ENCODE measurements at regions not wholly inside any gene's neighbourhood (a gene's known extent, or its start where the extent isn't known, plus 50 kb on each side); places are given as distances from the start of the nearest gene placed in this dataset.
"Not testable (repeated sequence)": the region's sequence is repeated elsewhere in the genome, so short reads cannot be mapped to it uniquely, and the experiment has no call there.

- no peak for DNase-seq
Measured at GRCh38 chr2:240191001-240191400, 50.5 kb upstream of the OTOS start.

GRCh38 chr2:240192661-240193060, 52.2 kb upstream of the OTOS start:
- DNase-seq = no peak

GRCh38 chr2:240194341-240194762, 53.9 kb upstream of the OTOS start:
- not testable (repeated sequence) for DNase-seq

DNA sequence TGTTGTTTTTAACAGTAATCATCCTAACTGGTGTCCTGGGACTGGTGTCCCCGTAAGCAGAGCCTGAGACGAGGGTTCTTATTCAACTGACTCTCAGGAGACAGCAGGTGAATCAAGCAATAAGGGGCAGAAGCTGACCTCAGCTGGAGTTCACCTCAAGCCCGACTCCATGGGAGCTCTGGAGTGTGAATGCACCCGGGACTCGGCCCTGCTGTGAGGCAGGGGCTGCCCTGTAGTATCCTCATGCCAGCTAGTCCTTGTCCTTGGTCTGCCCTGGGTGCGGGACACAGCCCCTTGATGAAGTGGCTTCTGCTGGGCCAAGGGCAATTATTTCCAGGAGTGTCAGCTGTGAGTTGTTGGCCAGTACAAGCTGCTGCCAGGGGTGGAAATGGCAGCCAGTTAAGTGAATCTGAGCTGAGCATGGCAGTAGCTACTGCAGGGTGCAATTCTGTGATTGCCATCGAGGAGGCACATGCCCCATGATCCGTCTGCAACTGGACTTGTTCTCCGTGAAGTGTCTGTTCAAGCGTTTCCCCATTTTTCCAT, 54.9 kb upstream of the OTOS start:
- no peak for DNase-seq

DNA sequence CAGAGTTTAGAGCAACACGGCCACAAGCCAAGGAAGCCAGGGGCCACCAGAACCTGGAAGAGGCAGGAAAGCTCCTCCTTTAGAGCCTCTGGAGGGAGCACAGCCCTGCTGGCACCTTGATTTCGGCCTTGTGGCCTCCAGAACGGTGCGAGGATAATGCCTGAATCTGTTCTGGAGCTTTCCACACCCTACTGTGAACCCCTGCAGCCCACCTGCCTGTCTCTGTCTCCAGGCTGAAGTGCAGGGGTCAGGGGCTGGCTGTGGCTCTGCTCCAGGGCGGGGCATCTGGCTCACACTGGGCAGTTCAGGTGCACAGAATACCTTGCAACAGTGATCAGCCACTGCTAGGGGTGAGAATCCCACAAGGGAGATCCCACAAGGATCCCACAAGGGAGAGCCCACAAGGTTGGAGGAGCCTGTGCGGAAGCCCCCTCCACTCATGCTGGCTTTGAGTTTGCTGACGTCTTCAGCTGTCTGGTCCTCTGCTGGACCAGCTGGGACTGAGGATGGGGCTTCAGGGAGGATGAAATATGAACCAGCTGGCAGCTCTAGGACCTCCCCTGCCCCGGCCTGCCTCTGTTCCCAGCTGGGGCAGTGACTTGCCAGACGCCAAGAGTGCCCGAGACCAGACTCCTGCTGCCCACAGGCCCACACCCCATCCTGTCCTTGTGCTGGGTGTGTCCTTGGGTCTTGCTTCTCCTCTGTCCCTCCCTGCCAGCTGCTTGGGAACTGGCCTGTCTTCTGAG, 56.4 kb upstream of the OTOS start:
- no peak for DNase-seq

DNA sequence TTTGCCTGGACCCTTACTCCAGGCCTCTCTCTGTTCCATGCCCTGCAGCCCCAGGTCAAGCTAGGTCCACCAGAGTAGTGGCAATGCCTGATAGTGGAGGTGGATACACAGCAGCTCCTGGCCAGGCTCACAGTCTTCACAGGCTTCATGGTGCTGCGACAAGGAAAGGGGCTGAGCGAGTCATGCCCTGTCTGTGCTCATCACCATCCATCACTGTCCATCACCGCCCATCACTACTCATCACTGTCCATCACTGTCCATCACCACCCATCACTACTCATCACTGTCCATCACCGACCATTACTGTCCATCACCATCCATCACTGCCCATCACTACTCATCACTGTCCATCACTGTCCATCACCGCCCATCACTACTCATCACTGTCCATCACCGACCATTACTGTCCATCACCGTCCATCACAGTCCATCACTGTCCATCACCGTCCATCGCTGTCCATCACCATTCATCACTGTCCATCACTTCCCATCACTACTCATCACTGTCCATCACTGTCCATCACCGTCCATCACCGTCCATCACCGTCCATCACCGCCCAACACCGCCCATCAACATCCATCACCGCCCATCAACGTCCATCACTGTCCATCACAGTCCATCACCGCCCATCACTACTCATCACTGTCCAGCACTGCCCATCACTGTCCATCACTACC, 57.1 kb upstream of the OTOS start:
- DNase-seq = no peak

DNA sequence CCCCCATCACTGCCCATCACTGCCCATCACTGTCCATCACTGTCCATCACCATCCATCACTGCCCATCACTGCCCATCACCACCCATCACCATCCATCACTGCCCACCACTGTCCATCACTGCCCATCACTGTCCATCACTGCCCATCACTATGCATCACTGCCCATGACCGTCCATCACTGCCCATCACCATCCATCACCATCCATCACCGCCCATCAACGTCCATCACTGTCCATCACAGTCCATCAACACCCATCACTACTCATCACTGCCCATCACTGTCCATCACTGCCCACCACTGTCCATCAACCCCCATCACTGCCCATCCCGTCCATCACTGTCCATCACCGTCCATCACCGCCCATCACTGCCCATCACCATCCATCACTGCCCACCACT, 57.8 kb upstream of the OTOS start:
- no peak for DNase-seq

DNA sequence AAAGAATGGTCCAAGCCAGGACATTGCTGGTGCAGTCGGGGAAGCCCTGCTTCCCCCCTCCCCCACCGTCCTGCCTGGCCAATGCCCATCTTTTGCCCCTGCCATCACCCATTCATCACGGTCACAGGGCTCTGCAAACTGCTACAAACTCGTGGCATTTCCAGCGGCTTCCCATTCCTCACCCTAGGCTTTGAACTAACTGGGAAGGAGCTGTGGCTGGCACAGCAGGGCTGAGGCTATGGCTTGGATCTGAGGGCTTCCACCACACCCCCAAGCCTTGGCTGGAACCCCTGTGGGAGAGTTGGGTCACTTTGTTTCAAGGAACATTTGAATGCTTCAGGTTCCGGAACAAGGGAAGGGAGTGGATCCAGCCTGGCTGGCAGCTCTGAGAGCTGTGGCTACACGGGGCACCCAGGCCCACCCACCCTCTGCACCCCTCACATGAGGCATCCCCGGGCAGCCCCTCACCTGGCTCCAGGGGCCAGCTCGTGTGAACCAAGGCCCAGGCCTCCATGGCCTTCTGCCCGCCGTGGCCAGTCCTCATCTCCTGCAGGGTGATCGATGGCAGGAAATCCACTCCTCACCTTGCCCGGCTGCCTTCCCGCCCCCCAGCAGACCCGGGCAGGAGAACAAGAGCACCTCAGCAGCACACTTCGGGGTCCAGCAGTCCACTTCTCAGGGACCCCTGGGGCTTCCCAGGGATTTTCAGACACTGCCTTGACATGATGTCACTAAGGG, 58.8 kb upstream of the OTOS start:
- DNase-seq = no peak

GRCh38 chr2:240200230-240201051, 60.0 kb upstream of the OTOS start:
- no peak for DNase-seq

DNA sequence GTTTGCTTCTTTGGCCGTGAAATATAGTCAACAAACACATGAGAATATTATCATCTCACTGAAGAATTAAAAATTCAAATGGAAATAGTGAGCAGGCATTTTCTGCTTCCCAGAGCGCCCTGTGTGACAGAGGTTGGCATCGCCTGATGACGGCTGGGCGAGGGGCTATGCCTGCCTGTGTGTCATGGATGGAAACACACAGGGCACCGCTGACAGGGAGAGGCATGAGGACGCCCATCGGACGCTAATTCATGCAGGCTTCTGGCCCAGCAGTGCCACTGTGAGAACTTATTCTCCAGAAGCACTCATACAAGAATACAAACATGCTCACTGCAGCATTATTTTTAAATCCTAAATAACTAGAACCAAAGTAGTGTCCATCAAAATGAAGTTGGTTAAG, 61.4 kb upstream of the OTOS start:
- no peak for DNase-seq

- DNase-seq = no peak
Measured at GRCh38 chr2:240202586-240202985, 62.1 kb upstream of the OTOS start.

GRCh38 chr2:240203031-240203787, 62.8 kb upstream of the OTOS start:
- DNase-seq = no peak

GRCh38 chr2:240203788-240204270, 63.4 kb upstream of the OTOS start:
- DNase-seq = no peak

- DNase-seq = no peak
Measured at GRCh38 chr2:240204431-240205276, 64.2 kb upstream of the OTOS start.

DNA sequence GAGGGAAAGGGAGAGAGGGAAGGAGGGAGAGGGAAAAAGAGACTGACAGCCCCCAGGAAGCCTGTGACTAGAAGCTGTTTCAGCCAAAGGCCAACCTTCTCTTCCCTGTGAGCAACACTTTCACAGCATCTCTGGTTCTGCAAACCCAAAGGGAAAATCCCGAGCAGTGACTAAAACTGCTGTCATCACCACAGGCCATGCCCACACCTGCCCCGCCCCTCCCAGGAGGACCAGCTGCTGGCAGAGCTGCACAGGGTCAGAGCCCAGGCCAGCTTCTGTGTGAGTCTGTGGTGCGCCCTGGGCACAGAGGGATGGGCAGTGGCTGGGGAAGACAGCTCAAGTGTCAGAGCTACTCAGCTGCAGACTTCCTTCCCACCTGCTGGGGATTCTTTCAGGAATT, 64.9 kb upstream of the OTOS start:
- no peak for DNase-seq

GRCh38 chr2:240205772-240206171, 65.3 kb upstream of the OTOS start:
- DNase-seq = no peak

DNA sequence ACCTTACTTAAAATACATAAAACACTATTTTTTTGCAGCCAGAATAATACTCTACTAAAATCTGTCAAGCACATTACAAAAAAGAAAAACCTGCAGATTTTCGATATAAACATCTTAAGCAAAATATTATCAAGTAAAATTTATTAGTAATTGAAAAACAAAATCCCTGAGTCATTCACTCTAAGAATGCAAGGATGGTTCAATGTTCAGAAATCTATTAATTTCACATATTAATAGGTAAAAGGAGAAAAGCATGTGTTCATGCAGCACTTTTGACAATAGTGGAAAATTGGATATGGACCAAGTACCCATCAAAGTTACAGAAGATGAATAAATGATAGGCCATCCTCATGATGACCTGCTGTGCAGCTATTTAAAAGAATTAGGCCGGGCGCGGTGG, 66.2 kb upstream of the OTOS start:
- no peak for DNase-seq

- no peak for DNase-seq
Measured at GRCh38 chr2:240207661-240208060, 67.2 kb upstream of the OTOS start.

GRCh38 chr2:240208096-240208495, 67.6 kb upstream of the OTOS start:
- no peak for DNase-seq

- DNase-seq = no peak
Measured at GRCh38 chr2:240208631-240209211, 68.3 kb upstream of the OTOS start.

Measured in NCI-H2227 treated with DMSO at 0.1 percent for 48 hours (cell line).